C4-2B (cell line): ENCODE measurements at regions not wholly inside any gene's neighbourhood (a gene's known extent, or its start where the extent isn't known, plus 50 kb on each side); places are given as distances from the start of the nearest gene placed in this dataset.

Source experiments
- CTCF ChIP-seq: fragments of 450-650 bp; conservative IDR thresholded peaks from 2 replicates; pipeline ENCODE4 v1.5.1; 2017; ENCODE audit warnings: mild to moderate bottlenecking
- ZFX ChIP-seq: fragments of 450-650 bp; IDR thresholded peaks from 2 replicates; pipeline ENCODE4 v1.6.1; 2017

- TF ChIP-seq CTCF, result no peak
- TF ChIP-seq ZFX, result no peak
These were observed 65.1 kb upstream of the GZMB start for GRCh38 chr14:24699052-24699451.
